Sigmoid colon (tissue), 4 donors: ENCODE measurements at regions not wholly inside any gene's neighbourhood (a gene's known extent, or its start where the extent isn't known, plus 50 kb on each side); places are given as distances from the start of the nearest gene placed in this dataset.

Experiments used
- CTCF ChIP-seq, 4 experiments: fragments of 450-650 bp in 3 of 4; fragments of 200-600 bp in 1 of 4; IDR thresholded peaks; one replicate each; pipeline ENCODE4 v1.5.1; 2016 to 2019; ENCODE audit warnings: antibody characterized with exemption in 4 of 4, mild to moderate bottlenecking in 3 of 4, moderate library complexity in 2 of 4
- POLR2A ChIP-seq, 2 donors: fragments of 450-650 bp; IDR thresholded peaks; one replicate each; pipeline ENCODE4 v1.6.1; 2016; ENCODE audit warnings: antibody characterized with exemption in 2 of 2, mild to moderate bottlenecking in 2 of 2, moderate library complexity in 2 of 2
- POLR2AphosphoS5 ChIP-seq, 4 donors: sonication (generic); formaldehyde crosslinking; IDR thresholded peaks; one replicate each; pipeline ENCODE4 v1.6.1; 2017; ENCODE audit warnings: antibody characterized with exemption in 4 of 4

- TF ChIP-seq CTCF (IDR thresholded peaks at IDR 0.05): no peak
- TF ChIP-seq POLR2A (IDR thresholded peaks at IDR 0.05): no peak
- TF ChIP-seq POLR2AphosphoS5 (IDR thresholded peaks at IDR 0.05): no peak
Measured at GRCh38 chr5:93886917-93887361, 145.5 kb upstream of the POU5F2 start.
